Upper lobe of left lung (tissue), 4 donors: ENCODE measurements at regions not wholly inside any gene's neighbourhood (a gene's known extent, or its start where the extent isn't known, plus 50 kb on each side); places are given as distances from the start of the nearest gene placed in this dataset.

Experiments
- CTCF ChIP-seq, 6 experiments: fragments of 450-650 bp in 4 of 6; fragments of 200-600 bp in 2 of 6; sonication (generic) in 2 of 6; IDR thresholded peaks; one replicate each; pipeline ENCODE4 v1.5.1; 2016 to 2019; ENCODE audit warnings: antibody characterized with exemption in 6 of 6
- EP300 ChIP-seq, 4 donors: sonication (generic); formaldehyde crosslinking; IDR thresholded peaks; one replicate each; pipeline ENCODE4 v1.5.1; 2017; ENCODE audit warnings: antibody characterized with exemption in 4 of 4, control low read depth in 2 of 4
- POLR2A ChIP-seq, 4 donors: fragments of 450-650 bp; IDR thresholded peaks; one replicate each; pipeline ENCODE4 v1.5.1; 2016 to 2017; ENCODE audit warnings: antibody characterized with exemption in 4 of 4, mild to moderate bottlenecking in 2 of 4
- POLR2AphosphoS5 ChIP-seq, 2 donors: sonication (generic); formaldehyde crosslinking; IDR thresholded peaks; one replicate each; pipeline ENCODE4 v1.5.1; 2017; ENCODE audit warnings: antibody characterized with exemption in 2 of 2

DNA sequence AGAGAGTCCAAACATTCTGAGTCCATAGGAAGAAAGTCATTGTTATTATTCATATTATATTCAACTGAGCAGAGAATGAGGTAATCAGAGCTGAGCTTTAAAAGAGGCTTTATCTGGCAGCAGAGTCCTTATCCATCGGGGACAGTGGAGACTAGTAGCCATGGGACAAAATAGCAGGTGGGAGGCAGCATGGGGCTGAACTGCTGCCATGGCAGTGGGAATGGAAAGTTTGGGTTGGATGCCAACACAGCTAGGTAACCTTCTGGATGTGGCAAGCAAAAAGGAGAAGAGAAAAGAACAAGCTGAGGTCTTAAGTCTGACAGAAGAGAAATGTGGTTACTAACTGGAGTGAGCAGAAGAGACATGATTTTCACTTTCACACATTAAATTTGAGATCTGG, 71.0 kb upstream of the CDKN3 start:
- TF ChIP-seq CTCF (IDR thresholded peaks at IDR 0.05) (no peak), POLR2A (IDR thresholded peaks at IDR 0.05) (no peak), POLR2AphosphoS5 (IDR thresholded peaks at IDR 0.05) (no peak), EP300 (IDR thresholded peaks at IDR 0.05) (no peak)
